Sigmoid colon (tissue), 4 donors: ENCODE measurements at regions not wholly inside any gene's neighbourhood (a gene's known extent, or its start where the extent isn't known, plus 50 kb on each side); places are given as distances from the start of the nearest gene placed in this dataset.

ENCODE experiments used
- CTCF ChIP-seq, 4 experiments: fragments of 450-650 bp in 3 of 4; fragments of 200-600 bp in 1 of 4; IDR thresholded peaks; one replicate each; pipeline ENCODE4 v1.5.1; 2016 to 2019; ENCODE audit warnings: antibody characterized with exemption in 4 of 4, mild to moderate bottlenecking in 3 of 4, moderate library complexity in 2 of 4
- EP300 ChIP-seq, 4 donors: sonication (generic); formaldehyde crosslinking; IDR thresholded peaks; one replicate each; pipeline ENCODE4 v1.6.1; 2017; ENCODE audit warnings: antibody characterized with exemption in 4 of 4
- POLR2A ChIP-seq, 2 donors: fragments of 450-650 bp; IDR thresholded peaks; one replicate each; pipeline ENCODE4 v1.6.1; 2016; ENCODE audit warnings: antibody characterized with exemption in 2 of 2, mild to moderate bottlenecking in 2 of 2, moderate library complexity in 2 of 2

DNA sequence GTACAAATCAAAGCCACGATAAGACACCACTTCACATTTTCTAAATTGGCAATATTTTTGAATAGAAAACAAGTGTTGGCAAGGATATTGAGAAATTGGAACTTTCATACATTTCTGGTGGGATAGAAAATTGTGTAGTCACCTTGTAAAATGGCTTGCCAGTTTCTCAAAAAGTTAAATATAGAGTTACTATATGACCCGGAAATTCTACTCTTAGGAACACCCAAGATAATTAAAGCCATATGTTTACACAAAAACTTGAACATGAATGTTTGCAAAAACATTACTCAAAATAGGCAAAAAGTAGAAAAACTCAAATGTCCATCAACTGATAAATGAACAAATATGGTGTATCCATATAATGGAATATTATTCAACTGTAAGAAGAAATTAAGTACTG lies 552.5 kb downstream of the TBC1D4 start:
- TF ChIP-seq CTCF (IDR thresholded peaks at IDR 0.05) (no peak), EP300 (IDR thresholded peaks at IDR 0.05) (no peak), POLR2A (IDR thresholded peaks at IDR 0.05) (no peak)
